HG03159 (cell line): ENCODE measurements at regions not wholly inside any gene's neighbourhood (a gene's known extent, or its start where the extent isn't known, plus 50 kb on each side); places are given as distances from the start of the nearest gene placed in this dataset.
"Not testable (repeated sequence)": the region's sequence is repeated elsewhere in the genome, so short reads cannot be mapped to it uniquely, and the experiment has no call there.

Experiments
- ATAC-seq: cut with Tn5 transposase; IDR thresholded peaks from one replicate; pipeline ENCODE4 v1.9.1; 2021; ENCODE audit warnings: mild to moderate bottlenecking, moderate library complexity; ENCODE audit not compliant: unreplicated experiment

DNA sequence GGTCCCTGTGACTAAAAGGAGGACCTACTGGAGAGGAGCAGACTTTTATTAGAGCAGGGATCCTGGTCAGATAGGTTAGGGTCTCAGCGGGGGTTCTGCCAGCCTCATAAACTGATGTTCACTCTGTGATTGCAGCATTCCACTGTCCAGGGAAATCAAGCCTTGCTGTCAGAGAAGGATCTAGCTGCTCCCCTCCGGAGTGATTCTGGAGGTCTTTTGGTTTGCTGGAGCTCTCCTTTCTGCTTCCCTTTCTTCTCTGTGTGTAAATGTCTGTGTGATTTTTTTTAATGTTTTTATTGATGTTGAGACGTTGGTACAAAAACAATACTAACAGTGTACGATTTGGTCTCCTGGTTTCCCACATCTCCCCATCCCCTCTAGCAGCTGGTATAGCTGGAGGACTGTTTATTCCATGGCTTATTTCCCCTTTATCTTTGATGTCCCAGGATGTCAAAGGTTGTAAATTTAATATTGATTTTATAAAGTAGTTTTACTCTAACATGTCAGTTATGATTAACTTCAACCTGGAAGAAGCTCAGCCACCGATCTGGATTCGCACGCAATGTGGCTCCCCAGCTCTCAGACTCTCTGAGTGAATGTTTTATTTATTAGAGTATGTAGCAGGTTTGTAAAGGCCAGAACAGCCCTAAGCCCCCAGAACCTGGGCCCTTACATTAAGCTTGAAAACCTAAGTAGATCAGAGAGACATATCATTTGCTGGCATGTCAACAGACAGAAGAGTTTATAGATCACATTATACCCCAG is 202.3 kb upstream of the G2E3 start:
- no peak for ATAC-seq

DNA sequence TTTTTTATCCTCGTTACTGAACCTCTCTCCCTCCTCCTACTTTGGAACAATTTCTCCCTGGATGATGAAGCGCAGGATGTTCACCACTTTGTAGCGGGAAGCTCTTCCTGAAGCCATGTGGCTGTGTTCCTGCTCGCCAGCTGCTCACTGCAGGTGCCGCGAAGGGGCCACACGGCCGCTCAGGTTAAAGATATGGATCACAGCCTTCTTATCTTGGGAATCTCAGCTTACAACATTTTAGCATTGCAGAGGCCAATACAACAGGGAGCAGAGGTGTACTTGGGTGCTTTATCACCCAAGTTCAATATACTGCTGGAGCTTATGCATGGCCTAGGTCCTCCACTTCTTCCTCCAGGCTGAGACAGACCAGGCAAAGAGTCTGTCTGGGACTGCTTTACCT is 201.2 kb upstream of the G2E3 start:
- no peak for ATAC-seq

DNA sequence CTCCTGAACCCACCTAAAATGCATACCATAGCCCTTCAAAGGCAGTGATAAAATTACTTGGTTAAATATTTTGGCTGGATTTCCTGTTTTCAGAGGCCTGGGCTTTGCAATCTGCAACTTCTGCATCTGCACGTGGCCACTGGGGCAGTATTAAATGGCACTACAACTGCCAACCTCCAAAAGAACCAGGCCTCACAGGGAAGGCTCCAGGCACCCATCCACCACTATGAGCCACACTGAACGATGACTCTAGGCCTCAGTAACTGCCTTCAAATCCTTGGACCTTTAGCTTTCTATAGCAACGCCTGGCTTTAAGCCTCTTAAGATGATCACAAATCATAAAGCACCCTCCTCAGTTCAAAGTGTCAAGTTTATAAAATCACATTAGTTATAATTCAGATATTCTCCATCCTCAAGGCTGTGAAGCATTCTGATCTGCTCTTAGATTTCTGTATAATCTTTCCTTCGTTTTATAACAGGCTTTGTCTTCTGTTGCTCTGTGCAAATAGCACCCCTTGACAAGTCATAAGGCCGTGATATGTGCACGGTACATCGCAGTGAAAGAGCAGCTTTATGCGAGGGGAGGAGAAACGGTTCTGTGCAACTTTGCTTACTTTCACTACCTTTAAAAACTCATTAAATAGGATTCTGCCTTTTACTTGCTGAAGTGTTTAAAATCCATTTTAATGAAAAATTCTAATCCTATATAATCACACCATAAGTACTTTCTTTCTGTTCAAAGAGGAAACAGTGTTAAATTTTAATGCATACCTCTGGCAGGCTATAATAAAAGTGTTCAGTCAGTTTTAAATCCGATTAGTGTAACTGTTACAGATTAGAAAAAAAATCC is 196.4 kb upstream of the G2E3 start:
- ATAC-seq: no peak

DNA sequence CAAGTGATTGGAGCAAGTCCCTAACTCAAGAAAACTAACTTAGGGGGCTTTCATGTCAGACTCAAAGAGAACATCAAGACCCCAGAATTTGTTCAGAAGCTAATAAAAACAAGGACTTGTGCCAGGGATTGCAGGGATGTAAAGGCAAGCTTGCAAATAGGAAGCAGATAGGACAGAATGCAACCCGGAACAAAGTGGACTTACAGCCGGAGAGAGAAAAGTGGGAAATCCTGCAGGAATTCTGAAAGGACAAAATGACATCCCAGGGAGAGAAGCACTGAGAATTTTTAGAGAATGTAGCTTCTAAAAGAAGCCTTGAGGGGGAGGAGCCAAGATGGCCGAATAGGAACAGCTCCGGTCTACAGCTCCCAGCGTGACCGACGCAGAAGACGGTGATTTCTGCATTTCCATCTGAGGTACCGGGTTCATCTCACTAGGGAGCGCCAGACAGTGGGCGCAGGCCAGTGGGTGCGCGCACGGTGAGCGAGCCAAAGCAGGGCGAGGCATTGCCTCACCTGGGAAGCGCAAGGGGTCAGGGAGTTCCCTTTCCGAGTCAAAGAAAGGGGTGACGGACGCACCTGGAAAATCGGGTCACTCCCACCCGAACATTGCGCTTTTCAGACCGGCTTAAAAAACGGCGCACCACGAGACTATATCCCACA is 195.6 kb upstream of the G2E3 start:
- ATAC-seq: not testable (repeated sequence)

DNA sequence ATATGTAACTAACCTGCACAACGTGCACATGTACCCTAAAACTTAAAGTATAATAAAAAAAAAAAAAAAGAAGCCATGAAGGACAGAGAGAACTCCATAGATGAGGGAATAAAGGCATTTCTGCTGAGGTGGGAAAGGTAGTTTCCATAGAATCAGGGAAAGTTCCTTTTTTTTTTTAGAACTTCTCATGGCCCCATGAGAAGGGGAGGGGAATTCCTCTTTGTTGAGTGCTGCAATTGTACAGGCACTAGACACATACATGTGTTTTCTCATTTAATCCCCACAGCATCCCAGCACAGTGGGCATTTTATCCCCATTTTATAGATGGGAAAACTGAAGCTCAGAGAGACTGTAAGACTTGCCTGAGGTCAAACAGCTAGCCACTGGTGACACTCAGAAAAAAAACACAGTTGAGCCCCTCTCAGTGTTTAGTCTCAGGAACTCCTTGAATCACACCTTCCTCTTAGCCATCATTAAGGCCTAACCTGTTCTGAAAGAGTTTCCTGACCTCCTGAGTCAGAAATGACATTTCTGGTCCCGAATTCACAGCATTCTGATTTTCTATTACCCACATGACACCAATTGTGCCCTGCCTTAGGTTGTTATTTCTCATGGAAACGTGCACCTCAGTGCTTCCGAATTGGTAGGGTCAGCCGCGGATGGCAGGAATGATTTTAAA is 189.3 kb upstream of the G2E3 start:
- no peak for ATAC-seq

DNA sequence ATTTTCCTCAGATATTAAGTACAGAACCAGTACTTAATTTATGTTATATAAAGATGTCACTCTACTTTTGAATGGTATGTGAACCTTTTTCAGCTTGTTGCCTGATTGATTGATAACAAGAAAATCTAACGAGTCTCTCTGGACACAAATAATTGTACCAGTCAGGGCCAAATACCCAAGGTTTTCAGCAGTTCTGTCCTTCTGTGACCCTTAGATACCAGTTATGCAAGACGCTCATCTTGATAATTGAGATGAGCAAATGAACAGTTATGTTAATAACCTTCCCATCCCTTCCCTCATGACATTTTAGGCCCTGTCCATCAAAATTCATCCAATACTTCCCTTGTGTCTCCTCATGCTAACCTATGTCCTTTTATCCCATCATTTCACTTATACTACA is 185.9 kb upstream of the G2E3 start:
- ATAC-seq: no peak

DNA sequence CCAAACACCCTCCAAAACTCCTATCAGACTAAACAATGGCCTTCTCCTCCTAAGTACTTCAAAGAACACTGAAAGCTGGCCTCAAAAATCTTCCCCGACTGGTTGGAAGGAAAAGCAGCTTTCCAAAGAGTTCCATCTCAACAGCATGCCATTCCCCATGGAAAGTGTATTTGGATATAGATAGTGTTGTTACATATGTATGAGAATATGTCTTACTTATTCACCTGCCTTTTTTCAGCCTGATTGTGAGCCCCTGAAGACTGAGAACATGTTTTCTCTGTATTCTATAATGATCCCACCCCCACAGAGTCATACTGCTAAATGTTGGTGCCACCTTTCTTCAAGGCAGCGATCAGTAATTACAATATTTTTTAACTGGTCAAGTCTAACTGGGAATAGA is 185.4 kb upstream of the G2E3 start:
- ATAC-seq: no peak

DNA sequence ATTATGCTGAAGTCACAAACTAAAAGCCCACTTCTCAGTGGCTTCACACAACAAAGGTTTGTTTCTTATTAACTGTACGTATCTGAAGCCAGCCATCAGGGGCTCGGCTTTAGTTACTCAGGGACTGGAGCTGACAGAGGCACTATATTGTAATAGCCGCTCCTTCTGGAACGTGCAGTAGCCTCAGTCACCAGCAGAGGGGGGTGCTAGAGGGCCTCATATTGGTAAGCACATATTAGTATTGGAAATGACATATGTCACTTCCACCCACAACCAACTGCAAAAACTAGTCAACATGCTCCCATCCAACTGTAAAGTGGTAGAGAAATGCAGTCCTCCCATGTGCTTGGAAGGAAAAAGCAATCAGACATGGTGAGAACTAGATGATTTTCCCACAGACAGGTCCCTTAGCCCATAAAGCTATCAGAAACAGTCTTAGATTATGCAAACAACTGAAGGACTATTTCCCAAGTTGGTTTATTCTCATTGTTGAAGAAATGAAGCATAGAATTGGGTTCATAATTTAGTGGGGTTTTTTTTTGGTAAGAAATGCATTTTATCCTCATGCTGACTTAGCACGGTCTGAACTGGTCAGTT is 183.6 kb upstream of the G2E3 start:
- peak; percentile 98 for ATAC-seq

DNA sequence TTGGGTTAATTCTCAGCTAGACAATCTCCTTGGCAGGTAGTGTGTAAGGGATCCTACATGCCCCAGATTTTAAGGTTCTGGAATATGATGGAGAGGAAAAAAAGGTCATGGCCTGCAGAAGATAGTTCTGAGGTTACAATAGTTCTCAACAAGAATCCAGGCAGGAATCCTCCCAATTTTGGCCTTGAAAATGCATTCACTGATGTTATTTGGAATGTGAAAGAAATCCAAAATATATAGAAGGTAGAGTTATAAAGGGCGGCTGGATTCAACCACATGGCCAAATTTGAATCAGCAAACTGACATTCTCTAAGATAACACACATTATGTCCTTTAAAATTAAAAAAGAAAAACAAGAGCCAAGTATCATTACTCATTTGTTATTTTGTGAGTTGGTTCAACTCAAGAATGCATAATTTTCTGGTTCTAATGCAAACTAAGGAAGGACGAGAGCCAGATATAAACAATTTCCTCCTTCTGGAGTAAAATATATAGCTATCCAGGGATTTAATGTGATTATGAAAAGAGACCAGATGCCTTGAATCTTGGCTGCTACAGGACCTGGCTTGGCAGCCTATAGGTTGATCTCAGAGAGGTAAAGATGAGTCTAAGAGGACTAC is 177.0 kb upstream of the G2E3 start:
- ATAC-seq: no peak

DNA sequence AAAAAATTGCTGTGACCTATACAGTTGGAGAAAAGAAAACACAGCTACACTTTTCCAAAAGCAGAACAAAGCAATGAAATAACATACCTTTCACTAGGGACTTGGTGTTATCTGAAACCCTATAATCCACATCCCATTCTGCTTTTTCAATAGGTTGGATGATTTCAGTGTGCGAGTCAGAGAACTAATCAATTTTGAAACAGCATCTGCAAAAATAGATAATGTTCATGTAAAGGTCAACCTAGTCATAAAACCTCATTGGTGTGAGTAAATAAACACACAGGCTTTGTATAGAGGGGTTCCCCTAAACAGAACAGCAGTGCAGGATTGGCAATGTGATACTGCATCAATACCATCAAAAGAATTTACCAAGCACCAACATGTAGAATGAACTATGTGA is 173.0 kb upstream of the G2E3 start:
- ATAC-seq: no peak

DNA sequence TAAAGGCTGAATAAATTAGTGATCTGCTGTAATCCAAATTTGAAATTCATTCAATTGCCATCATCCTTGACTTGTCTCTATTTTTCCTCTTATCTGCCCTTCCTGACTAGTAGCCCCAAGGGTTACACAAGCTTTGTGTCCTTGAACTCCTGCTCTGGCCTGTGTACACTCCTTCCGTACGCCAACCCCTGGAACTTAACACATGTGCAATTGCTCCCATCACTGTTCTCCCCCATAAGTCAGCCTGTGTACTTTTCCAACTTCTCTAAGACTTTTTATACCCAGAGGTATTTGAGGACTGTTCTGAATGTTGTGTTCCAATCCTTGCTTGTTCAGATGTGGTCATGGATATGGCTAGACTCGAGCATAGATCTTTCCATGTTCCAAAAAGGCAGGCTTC is 171.1 kb upstream of the G2E3 start:
- ATAC-seq: no peak

DNA sequence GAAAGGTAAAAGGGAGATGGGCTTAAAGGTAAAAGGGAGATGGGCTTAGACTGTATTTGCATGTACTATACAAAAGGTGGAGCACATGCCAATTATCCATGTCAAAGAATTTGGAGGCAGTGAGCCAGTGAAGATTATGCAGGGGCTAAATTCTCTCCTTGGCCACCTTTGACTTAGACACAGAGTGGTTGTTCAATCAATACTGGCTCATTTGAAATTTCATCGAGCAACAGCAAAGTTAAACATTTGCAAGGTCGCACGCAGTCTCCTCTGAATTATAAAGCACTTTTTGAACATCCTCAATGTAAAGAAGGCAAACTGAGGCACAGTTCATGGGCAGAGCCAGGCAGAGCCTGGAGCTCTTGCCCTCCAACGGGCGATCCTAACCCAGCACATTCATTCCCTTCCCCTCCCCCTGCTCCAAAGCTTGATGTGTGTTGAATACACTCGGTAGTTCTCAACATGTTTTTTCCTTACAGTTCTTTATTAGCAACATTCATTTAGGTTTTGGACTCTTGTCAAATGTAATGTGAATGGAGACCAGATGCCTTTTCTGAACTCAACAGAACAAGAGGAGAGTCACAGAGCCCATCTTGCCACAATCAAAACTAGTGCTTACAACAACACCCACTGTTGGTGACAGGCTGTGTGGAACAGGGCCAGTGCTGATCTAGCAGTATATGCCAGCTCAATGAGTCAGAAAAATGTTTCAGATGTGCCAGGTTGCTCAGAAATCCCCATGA is 169.7 kb upstream of the G2E3 start:
- no peak for ATAC-seq

DNA sequence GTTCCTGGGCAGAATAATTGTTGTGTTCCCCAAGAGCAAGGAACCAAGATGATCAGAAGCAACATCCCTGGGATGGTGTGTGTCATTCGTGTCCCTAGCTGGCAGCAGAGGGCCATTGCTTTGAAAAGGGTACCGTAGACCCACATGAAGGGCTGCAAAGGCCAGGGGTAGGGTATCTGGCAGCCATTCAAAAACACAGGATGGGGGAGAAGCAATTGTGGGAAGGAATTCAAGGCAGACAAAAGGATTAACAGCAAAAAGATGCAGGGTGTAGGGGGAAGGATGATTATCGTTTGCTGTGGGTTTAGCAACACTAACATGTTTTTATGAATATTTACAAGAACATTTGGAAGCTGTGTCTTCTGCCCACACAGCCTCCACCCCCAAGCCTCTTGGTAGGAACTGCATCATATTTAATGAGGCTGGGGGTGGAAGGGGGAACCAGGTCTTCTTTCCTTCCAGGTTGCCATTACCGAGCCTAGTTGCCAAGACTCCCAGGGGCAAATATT is 169.0 kb upstream of the G2E3 start:
- ATAC-seq: no peak

DNA sequence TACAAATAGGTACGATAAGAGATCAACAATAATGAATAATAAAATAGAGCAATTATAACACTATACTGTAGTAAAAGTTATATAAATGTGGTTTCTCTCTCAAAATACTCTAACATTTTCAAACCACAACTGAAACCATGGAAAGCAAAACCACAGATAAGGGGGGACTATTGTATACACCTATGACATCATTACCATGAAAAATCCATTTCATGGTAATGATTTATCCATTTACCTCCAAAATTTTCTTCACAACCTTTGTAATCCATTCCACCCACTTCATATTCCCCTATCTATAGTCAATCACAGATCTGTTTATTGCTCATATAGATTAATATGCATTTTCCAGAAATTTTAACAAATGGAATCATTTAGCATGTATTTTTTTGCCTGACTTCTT is 163.9 kb upstream of the G2E3 start:
- ATAC-seq: no peak

DNA sequence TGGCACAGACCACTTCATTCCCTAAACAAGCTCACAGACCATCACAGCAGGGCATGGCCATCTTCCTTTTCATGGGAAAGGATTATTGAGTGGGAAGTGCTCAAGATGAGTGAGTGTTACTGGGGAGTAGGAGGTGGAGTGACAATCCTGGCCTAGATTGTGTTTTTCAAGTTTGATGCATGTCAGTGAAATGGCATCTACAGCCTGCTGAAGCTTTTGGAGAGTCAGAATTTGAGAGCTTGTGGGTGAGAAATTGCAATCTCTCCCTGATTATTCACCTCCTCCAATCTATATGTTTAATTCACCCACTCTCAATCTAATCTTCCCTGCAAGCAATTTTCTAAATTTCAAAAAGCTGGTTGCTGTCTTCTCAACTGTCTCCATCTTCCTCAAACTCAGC is 156.1 kb upstream of the G2E3 start:
- no peak for ATAC-seq

DNA sequence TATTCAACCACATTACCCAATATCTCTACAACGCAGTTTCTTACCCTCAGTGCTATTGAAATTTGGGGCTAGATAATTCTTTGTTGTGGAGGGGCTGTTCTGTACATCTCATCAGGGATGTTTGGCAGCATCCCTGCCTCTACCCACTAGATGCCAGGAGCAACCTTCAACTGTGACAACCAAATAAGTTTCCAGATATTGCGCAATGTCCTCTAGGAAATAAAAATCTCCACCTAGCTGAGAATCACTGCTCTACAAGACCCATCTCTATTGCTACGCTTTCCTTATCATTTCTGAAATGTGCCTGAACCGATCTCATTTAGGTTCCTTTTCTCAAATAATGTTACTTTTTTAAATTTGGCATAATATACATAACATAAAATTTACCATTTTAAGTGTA is 155.2 kb upstream of the G2E3 start:
- ATAC-seq: no peak

DNA sequence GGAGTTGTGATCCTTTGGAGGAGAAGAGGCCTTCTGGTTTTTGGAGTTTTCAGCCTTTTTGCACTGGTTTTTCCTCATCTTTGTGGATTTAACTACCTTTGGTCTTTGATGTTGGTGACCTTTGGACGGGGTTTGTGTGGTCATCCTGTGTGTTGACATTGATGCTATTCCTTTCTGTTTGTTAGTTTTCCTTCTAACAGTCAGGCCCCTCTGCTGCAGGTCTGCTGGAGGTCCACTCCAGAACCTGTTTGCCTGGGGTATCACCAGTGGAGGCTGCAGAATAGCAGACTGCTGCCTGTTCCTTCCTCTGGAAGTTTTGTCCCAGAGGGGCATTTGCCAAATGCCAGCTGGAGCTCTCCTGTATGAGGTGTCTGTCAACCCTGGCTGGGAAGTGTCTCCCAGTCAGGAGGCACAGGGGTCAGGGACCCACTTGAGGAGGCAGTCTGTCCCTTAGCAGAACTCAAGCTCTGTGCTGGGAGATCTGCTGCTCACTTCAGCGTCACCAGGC is 149.4 kb upstream of the G2E3 start:
- ATAC-seq: not testable (repeated sequence)

DNA sequence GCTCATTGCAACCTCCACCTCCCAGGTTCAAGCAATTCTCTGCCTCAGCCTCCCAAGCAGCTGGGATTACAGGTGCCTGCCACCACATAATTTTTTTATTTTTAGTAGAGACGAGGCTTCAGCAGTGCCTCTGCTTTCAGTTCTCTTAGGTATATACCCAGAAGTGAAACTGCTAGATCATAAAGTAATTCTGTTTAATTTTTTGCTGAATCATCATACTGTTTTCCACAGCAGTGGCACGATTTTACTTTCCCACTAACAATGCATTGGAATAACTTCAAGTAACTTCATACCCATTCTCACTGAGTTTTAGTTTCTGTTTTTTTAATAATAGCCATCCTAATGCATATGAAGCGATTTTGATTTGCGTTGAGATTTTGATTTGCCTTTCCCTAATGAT is 148.0 kb upstream of the G2E3 start:
- no peak for ATAC-seq

DNA sequence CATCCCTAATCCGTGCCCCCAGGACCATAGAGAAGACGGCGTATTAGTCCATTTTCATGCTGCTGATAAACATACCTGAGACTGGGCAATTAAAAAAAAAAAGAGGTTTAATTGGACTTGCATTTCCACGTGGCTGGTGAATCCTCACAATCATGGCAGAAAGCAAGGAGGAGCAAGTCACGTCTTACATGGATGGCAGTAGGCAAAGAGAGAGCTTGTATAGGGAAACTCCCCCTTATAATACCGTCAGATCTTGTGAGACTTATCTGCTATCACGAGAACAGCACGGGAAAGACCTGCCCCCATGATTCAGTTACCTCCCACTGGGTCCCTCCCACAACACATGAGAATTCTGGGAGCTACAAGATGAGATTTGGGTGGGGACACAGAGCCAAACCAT is 145.8 kb upstream of the G2E3 start:
- not testable (repeated sequence) for ATAC-seq
